ENCODE measurements at regions not wholly inside any gene's neighbourhood (a gene's known extent, or its start where the extent isn't known, plus 50 kb on each side); places are given as distances from the start of the nearest gene placed in this dataset.

GRCh38 chr15:56804938-56805337, 71.6 kb upstream of the ZNF280D start:
- TF ChIP-seq POLR2A (IDR thresholded peaks at IDR 0.05; ENCODE audit: low read depth, low read length), result no peak
- TF ChIP-seq POLR2AphosphoS5 (IDR thresholded peaks at IDR 0.05; ENCODE audit: low read depth, low read length), result no peak
- no peak for TF ChIP-seq TAF1 (IDR thresholded peaks at IDR 0.05; ENCODE audit: borderline replicate concordance, low read depth, low read length)
